GM21423 (cell line): ENCODE measurements at regions not wholly inside any gene's neighbourhood (a gene's known extent, or its start where the extent isn't known, plus 50 kb on each side); places are given as distances from the start of the nearest gene placed in this dataset.
"Not testable (repeated sequence)": the region's sequence is repeated elsewhere in the genome, so short reads cannot be mapped to it uniquely, and the experiment has no call there.

Experiments
- ATAC-seq: cut with Tn5 transposase; IDR thresholded peaks from one replicate; pipeline ENCODE4 v1.9.1; 2021; ENCODE audit warnings: mild to moderate bottlenecking, moderate library complexity; ENCODE audit not compliant: unreplicated experiment

DNA sequence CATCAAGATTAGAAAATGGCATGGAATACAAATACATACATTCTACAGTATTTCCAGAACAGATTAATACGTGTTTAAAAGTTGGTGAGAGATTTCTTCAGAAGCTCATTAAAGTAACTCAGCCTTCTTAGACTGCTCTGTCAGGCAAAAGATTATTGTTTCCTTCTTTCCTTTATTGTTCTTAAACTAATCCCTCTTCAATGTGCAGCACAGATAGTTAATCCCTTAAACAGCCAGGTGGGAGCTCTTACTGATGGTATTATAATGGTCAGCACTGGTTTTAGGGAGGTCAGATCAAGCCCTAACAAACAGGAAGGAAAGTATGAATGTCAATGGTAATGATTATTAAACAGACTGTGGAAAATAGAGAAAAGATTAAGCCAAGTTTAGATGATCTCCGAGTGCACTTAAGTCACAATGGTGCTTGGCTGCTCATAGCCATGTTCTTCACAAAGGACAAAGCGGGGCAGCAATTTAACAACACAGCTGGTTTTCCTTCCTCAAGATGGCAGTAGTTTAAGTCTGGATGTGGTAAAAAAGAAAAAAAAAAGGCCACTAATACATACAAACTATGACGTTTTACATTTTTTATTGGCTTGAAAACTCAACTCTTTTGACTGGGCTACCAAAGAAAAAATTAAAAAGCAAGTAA is 992.6 kb downstream of the PCDH9 start:
- no peak for ATAC-seq

DNA sequence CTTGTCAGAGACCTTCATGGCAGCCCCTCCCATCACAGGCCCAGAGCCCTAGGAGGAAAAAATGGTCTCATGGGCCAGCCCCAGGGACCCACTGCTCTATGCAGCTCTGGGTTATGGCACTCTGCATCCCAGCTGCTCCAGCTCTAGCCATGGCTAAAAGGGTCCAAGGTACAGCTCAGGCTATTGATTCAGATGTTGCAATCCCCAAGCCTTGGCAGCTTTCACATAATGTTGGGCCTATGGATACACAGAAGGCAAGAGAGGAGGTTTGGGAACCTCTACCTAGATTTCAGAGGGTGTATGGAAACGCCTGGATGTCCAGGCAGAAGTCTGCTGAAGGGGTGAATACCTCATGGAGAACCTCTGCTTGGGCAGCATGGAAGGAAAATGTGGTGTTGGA is 996.0 kb downstream of the PCDH9 start:
- ATAC-seq: no peak

DNA sequence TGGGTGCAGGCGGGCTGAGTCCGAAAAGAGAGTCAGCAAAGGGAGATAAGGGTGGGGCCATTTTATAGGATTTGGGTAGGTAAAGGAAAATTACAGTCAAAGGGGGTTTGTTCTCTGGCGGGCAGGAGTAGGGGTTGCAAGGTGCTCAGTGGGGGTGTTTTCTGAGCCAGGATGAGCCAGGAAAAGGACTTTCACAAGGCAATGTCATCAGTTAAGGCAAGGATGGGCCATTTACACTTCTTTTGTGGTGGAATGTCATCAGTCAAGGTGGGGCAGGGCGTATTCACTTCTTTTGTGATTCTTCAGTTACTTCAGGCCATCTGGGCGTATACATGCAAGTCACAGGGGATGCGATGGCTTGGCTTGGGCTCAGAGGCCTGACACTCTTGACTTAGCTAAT is 998.2 kb downstream of the PCDH9 start:
- ATAC-seq: not testable (repeated sequence)

- ATAC-seq: no peak
Observed at GRCh38 chr13:66225072-66225471, 1005.1 kb downstream of the PCDH9 start.

- no peak for ATAC-seq
Observed at GRCh38 chr13:66224663-66225062, 1005.5 kb downstream of the PCDH9 start.

- ATAC-seq: peak; percentile 66
Observed at GRCh38 chr13:66222926-66223325, 1007.2 kb downstream of the PCDH9 start.

DNA sequence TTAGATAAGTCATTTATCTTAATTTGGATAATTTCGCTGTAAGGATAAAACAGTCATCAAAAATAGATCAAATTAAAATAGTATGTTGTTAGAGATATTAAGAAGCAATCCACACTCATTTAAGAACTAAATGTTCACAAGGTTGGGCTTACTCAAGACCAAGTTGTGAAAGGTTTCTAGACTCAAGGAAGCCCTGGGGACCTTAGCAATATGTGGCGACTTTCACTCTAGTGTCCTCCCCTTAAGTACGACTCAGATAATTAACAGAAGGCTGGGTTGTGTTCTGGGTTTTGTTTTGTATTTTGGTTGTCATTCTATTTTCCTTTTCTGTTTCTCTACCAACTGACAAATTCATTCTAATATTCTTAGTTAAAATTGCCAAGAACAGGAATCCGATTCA is 1008.0 kb downstream of the PCDH9 start:
- no peak for ATAC-seq

DNA sequence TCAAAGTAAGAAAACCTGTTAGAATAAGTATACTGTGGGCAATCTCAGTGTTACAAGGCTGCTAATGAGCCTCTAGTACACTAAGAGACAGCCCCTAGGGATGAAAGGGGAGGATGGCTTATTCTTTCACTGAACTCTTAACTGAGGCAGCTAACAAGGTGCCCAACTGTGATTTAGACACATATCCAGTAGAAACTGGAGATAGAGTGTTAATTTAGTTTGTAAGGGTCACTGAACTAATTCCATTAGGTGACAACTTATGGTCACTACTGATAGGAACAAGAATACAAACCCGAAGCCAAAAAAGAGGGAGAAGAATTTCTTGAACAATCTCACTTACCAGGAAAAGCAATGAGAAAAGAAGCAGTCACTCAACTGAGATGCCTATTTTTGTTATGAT is 1010.6 kb downstream of the PCDH9 start:
- no peak for ATAC-seq

DNA sequence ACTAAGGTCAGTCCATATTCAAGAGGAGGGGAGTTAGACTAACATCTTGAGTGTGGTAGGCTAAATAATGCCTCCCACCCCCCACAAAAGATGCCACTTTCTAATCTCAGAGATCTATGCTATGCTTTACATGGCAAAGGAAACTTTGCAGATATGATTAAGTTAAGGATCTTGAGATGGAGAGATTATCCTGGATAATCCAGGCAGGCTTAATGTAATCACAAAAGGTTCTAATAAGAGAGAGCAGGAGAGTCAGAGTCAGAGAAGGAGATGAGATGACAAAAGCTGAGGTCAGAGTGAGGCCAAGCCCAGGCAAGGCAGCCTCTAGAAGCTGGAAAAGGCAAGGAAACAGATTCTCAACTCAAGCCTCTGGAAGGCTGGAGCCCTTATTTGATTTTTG is 1011.6 kb downstream of the PCDH9 start:
- no peak for ATAC-seq

- ATAC-seq: no peak
Observed at GRCh38 chr13:66216728-66217127, 1013.4 kb downstream of the PCDH9 start.

DNA sequence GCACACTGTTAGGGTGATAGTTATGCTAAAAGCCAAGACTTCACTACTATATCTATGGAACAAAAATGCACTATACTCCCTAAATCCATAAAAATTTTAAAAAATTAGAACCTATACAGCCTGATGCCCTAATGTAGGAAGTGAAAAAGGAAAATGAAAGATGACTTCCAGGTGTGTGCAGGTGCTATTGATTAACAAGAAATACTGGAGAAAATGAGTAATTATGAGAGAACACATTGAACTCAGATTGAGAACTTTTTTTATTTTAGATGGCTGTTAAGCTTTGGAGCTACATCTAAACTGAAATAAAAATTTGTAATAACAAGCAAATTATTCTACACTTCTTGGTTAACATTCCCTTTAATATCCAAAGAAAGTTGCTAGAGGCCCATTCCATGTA is 1015.7 kb downstream of the PCDH9 start:
- peak; percentile 38 for ATAC-seq

- peak; percentile 47 for ATAC-seq
Observed at GRCh38 chr13:66212511-66212910, 1017.6 kb downstream of the PCDH9 start.

GRCh38 chr13:66210677-66211076 is 1019.5 kb downstream of the PCDH9 start:
- ATAC-seq: no peak

GRCh38 chr13:66208589-66208988 is 1021.5 kb downstream of the PCDH9 start:
- no peak for ATAC-seq

GRCh38 chr13:66207610-66208009 is 1022.5 kb downstream of the PCDH9 start:
- no peak for ATAC-seq

GRCh38 chr13:66205807-66206206 is 1024.3 kb downstream of the PCDH9 start:
- ATAC-seq: no peak

GRCh38 chr13:66200555-66200954 is 1029.6 kb downstream of the PCDH9 start:
- ATAC-seq: no peak

DNA sequence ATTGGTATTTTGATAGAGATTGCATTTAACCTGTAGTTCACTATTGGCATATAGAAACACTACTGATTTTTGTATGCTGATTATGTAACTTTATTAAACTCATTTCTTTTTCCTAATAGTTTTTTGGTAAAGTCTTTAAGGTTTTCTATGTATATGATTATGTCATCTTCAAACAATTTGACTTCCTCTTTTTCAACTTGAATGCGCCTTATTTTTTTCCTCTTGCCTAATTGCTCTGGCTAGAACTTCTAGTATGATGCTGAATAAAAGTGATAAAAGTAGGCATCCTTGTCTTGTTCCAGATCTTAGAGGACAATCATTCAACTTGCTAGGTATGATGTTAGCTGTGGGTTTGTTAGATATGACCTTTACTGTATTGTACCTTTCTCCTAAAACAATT is 1034.9 kb downstream of the PCDH9 start:
- no peak for ATAC-seq

GRCh38 chr13:66189986-66190385 is 1040.2 kb downstream of the PCDH9 start:
- no peak for ATAC-seq

- ATAC-seq: no peak
Observed at GRCh38 chr13:66180836-66181235, 1049.3 kb downstream of the PCDH9 start.

- no peak for ATAC-seq
Observed at GRCh38 chr13:66171920-66172319, 1058.2 kb downstream of the PCDH9 start.

GRCh38 chr13:66162470-66162869 is 1067.7 kb downstream of the PCDH9 start:
- ATAC-seq: no peak

DNA sequence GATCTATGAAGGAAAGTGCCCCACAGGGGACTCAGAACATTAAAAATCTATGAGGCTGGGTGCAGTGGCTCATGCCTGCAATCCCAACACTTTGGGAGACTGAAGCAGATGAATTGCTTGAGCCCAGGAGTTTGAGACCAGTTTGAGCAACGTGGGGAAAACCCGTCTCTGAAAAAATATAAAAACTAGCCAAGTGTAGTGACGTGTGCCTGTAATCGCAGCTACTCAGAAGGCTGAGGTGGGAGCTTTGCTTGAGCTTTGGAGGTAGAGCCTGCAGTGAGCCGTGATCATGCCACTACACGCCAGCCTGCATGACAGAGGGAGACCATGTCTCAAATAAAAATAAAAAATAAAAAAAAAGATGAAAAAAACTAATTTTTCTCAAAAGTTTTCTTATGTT is 1070.6 kb downstream of the PCDH9 start:
- ATAC-seq: peak; percentile 63
